ENCODE measurements at regions not wholly inside any gene's neighbourhood (a gene's known extent, or its start where the extent isn't known, plus 50 kb on each side); places are given as distances from the start of the nearest gene placed in this dataset.

- Histone ChIP-seq H2AFZ (ENCODE audit: insufficient read depth, low read depth, low read length, poor library complexity, severe bottlenecking) (no peak overlapping the region), H3K4me3 (replicated peaks in 1 of 3; ENCODE audit: low read depth in 2 of 3, low read length in 3 of 3) (no peak overlapping the region), H3K4me1 (ENCODE audit: control insufficient read depth in 1 of 2, insufficient read depth in 2 of 2, low read length in 2 of 2) (no peaks in the 10 kb centered on the region), H3K27me3 (ENCODE audit: control insufficient read depth in 2 of 2, insufficient read depth in 2 of 2, low read length in 2 of 2) (no peaks in the 10 kb centered on the region), H3K4me2 (replicated peaks; ENCODE audit: extremely low read depth, low read length, poor library complexity, severe bottlenecking) (no peak overlapping the region), H3K9ac (ENCODE audit: insufficient read depth, low read length, poor library complexity, severe bottlenecking) (no peak overlapping the region), H3K9me3 (replicated peaks in 1 of 2; ENCODE audit: control insufficient read depth in 1 of 2, insufficient read depth in 1 of 2, low read length in 2 of 2) (peaks cover 6% of the 10 kb centered on the region in 2 donors), H3K79me2 (ENCODE audit: insufficient read depth, low read length) (no peaks in the 10 kb centered on the region), H4K20me1 (ENCODE audit: insufficient read depth, low read length) (no peaks in the 10 kb centered on the region), H3K36me3 (replicated peaks in 1 of 2; ENCODE audit: control insufficient read depth in 1 of 2, insufficient read depth in 2 of 2, low read length in 2 of 2) (no peaks in the 10 kb centered on the region), H3K27ac (ENCODE audit: low read depth in 1 of 2, low read length in 2 of 2) (no peak overlapping the region)
- no peak overlapping the region for H3K4me3 Mint-ChIP-seq
- H3K27ac Mint-ChIP-seq: no peak overlapping the region
- no peak for DNase-seq
- TF ChIP-seq CTCF (IDR thresholded peaks at IDR 0.05): no peak
- intact Hi-C loops (cut with micrococcal nuclease): no loop called here
- H3K27me3 Mint-ChIP-seq (ENCODE audit: low read depth in 3 of 3): peaks cover under 1 to 3% (median 1%) of the 10 kb centered on the region in 3 donors
- H3K36me3 Mint-ChIP-seq: no peaks in the 10 kb centered on the region
- no peaks in the 10 kb centered on the region for H3K4me1 Mint-ChIP-seq
- H3K9me3 Mint-ChIP-seq: peaks cover 7 to 20% (median 10%) of the 10 kb centered on the region in 7 donors
- 90% methylated on average over 4 of the region's 4 CpGs for whole genome bisulfite sequencing (ENCODE audit: insufficient coverage)
Observed at GRCh38 chr14:101105045-101105444, 201.5 kb upstream of the RTL1 start.

GRCh38 chr14:101108579-101109346 is 205.2 kb upstream of the RTL1 start:
- Histone ChIP-seq H3K27me3 (ENCODE audit: control insufficient read depth in 2 of 2, insufficient read depth in 2 of 2, low read length in 2 of 2) (no peaks in the 10 kb centered on the region), H3K4me2 (replicated peaks; ENCODE audit: extremely low read depth, low read length, poor library complexity, severe bottlenecking) (no peak overlapping the region), H3K79me2 (ENCODE audit: insufficient read depth, low read length) (no peaks in the 10 kb centered on the region), H3K27ac (ENCODE audit: low read depth in 1 of 2, low read length in 2 of 2) (no peak overlapping the region), H2AFZ (ENCODE audit: insufficient read depth, low read depth, low read length, poor library complexity, severe bottlenecking) (no peak overlapping the region), H4K20me1 (ENCODE audit: insufficient read depth, low read length) (no peaks in the 10 kb centered on the region), H3K4me1 (ENCODE audit: control insufficient read depth in 1 of 2, insufficient read depth in 2 of 2, low read length in 2 of 2) (peaks cover 0 to 5% of the 10 kb centered on the region in 2 donors), H3K9me3 (replicated peaks in 1 of 2; ENCODE audit: control insufficient read depth in 1 of 2, insufficient read depth in 1 of 2, low read length in 2 of 2) (no peaks in the 10 kb centered on the region), H3K9ac (ENCODE audit: insufficient read depth, low read length, poor library complexity, severe bottlenecking) (no peak overlapping the region), H3K4me3 (replicated peaks in 1 of 3; ENCODE audit: low read depth in 2 of 3, low read length in 3 of 3) (no peak overlapping the region), H3K36me3 (replicated peaks in 1 of 2; ENCODE audit: control insufficient read depth in 1 of 2, insufficient read depth in 2 of 2, low read length in 2 of 2) (no peaks in the 10 kb centered on the region)
- H3K4me1 Mint-ChIP-seq: peaks cover 4% of the 10 kb centered on the region
- no peak for DNase-seq
- H3K27ac Mint-ChIP-seq: no peak overlapping the region
- peaks cover 0 to 10% (median 3%) of the 10 kb centered on the region in 7 donors for H3K9me3 Mint-ChIP-seq
- intact Hi-C loops (cut with micrococcal nuclease): no loop called here
- no peak overlapping the region for H3K4me3 Mint-ChIP-seq
- 96% methylated on average over 12 of the region's 16 CpGs for WGBS (ENCODE audit: insufficient coverage)
- TF ChIP-seq CTCF (IDR thresholded peaks at IDR 0.05): no peak
- H3K36me3 Mint-ChIP-seq: no peaks in the 10 kb centered on the region
- H3K27me3 Mint-ChIP-seq (ENCODE audit: low read depth in 3 of 3): peaks cover 1 to 5% (median 3%) of the 10 kb centered on the region in 3 donors

Measured in CD14-positive monocyte (primary cell).